Fibroblast of lung (primary cell): ENCODE measurements at regions not wholly inside any gene's neighbourhood (a gene's known extent, or its start where the extent isn't known, plus 50 kb on each side); places are given as distances from the start of the nearest gene placed in this dataset.
"Not testable (repeated sequence)": the region's sequence is repeated elsewhere in the genome, so short reads cannot be mapped to it uniquely, and the experiment has no call there.

Source experiments
- DNase-seq, 2 donors: peaks; one replicate each; pipeline versions ENCODE4 v3.0.0 to v3.0.0-alpha.2; 2010; ENCODE audit warnings: low read depth in 2 of 2
- H2AFZ ChIP-seq: 2 replicates; pipeline ENCODE4 v1.5.1; 2012; ENCODE audit warnings: low read length, control low read depth, inconsistent platforms
- H3K27ac ChIP-seq: 2 replicates; pipeline ENCODE4 v1.5.1; 2011; ENCODE audit warnings: low read length, control low read depth; ENCODE audit not compliant: insufficient read depth
- H3K27me3 ChIP-seq: 2 replicates; pipeline ENCODE4 v1.5.1; 2011; ENCODE audit warnings: mild to moderate bottlenecking, low read length; ENCODE audit not compliant: control insufficient read depth, insufficient read depth
- H3K36me3 ChIP-seq: 2 replicates; pipeline ENCODE4 v1.5.1; 2011; ENCODE audit warnings: low read length; ENCODE audit not compliant: control insufficient read depth, insufficient read depth
- H3K4me1 ChIP-seq: 2 replicates; pipeline ENCODE4 v1.5.1; 2011; ENCODE audit warnings: low read length; ENCODE audit not compliant: control insufficient read depth, insufficient read depth; ENCODE audit errors: extremely low read depth
- H3K4me2 ChIP-seq: 2 replicates; pipeline ENCODE4 v1.5.1; 2011; ENCODE audit warnings: low read length, control low read depth; ENCODE audit not compliant: insufficient read depth; ENCODE audit errors: extremely low read depth
- H3K4me3 ChIP-seq, 4 experiments: fragments of 200-600 bp in 1 of 4; sonication (generic) in 1 of 4; replicated peaks in 1 of 4; 2 replicates each; pipeline ENCODE4 v1.5.1; 2011 to 2016; ENCODE audit warnings: low read length in 4 of 4, low read depth in 3 of 4, mild to moderate bottlenecking in 3 of 4, control low read depth in 2 of 4, inconsistent platforms in 1 of 4, mixed read lengths in 1 of 4; ENCODE audit not compliant: insufficient read depth in 1 of 4; ENCODE audit errors: control extremely low read depth in 1 of 4
- H3K79me2 ChIP-seq: 2 replicates; pipeline ENCODE4 v1.5.1; 2012; ENCODE audit warnings: mild to moderate bottlenecking, low read length, inconsistent platforms; ENCODE audit not compliant: control insufficient read depth, insufficient read depth
- H3K9ac ChIP-seq: 2 replicates; pipeline ENCODE4 v1.5.1; 2011; ENCODE audit warnings: mild to moderate bottlenecking, low read length, control low read depth; ENCODE audit not compliant: insufficient read depth
- H3K9me3 ChIP-seq: 2 replicates; pipeline ENCODE4 v1.5.1; 2012; ENCODE audit warnings: low read depth, low read length; ENCODE audit not compliant: control insufficient read depth, insufficient read depth
- H4K20me1 ChIP-seq: 2 replicates; pipeline ENCODE4 v1.5.1; 2011; ENCODE audit warnings: low read length; ENCODE audit not compliant: control insufficient read depth, insufficient read depth; ENCODE audit errors: extremely low read depth
- CTCF ChIP-seq, 2 donors: IDR thresholded peaks in 1 of 2; conservative IDR thresholded peaks in 1 of 2; 1 replicate in 1 of 2; 2 replicates in 1 of 2; pipeline ENCODE4 v1.5.1; 2011 to 2012; ENCODE audit warnings: low read length in 2 of 2, control low read depth in 1 of 2, inconsistent platforms in 1 of 2, low read depth in 1 of 2, mild to moderate bottlenecking in 1 of 2
- EZH2 ChIP-seq: IDR thresholded peaks from 2 replicates; pipeline ENCODE4 v1.5.1; 2012; ENCODE audit warnings: low read length, control low read depth, mild to moderate bottlenecking; ENCODE audit errors: missing control alignments

- H3K4me2 ChIP-seq: no peak overlapping the region
- peak; percentile 32 to 51 for DNase-seq
- TF ChIP-seq CTCF (conservative IDR thresholded peaks at IDR 0.05 in 1 of 2, IDR thresholded peaks at IDR 0.05 in 1 of 2; ENCODE audit: low read depth in 1 of 2, low read length in 2 of 2): no peak
- TF ChIP-seq EZH2: no peak
Observed at GRCh38 chr6:44000164-44000842, 126.9 kb downstream of the MRPL14 start.

GRCh38 chr6:43999628-44000027 is 127.6 kb downstream of the MRPL14 start:
- Histone ChIP-seq H4K20me1 (no peaks in the 10 kb centered on the region), H3K27me3 (no peaks in the 10 kb centered on the region), H3K79me2 (no peaks in the 10 kb centered on the region), H3K9me3 (no peaks in the 10 kb centered on the region), H3K4me2 (no peak overlapping the region), H3K9ac (no peak overlapping the region), H3K36me3 (no peaks in the 10 kb centered on the region), H3K4me3 (no peak overlapping the region), H3K27ac (no peak overlapping the region), H3K4me1 (peaks cover 15% of the 10 kb centered on the region), H2AFZ (no peak overlapping the region)
- no peak for TF ChIP-seq EZH2
- no peak for TF ChIP-seq CTCF (conservative IDR thresholded peaks at IDR 0.05 in 1 of 2, IDR thresholded peaks at IDR 0.05 in 1 of 2; ENCODE audit: low read depth in 1 of 2, low read length in 2 of 2)
- no peak for DNase-seq

More at GRCh38 chr6:44000164-44000842, 126.9 kb downstream of the MRPL14 start:
- H3K4me1 ChIP-seq: peaks cover 19% of the 10 kb centered on the region
- H2AFZ ChIP-seq: peak overlapping the region; percentile 13
- no peaks in the 10 kb centered on the region for H3K27me3 ChIP-seq
- no peaks in the 10 kb centered on the region for H3K9me3 ChIP-seq
- H3K79me2 ChIP-seq: no peaks in the 10 kb centered on the region
- H3K27ac ChIP-seq: peak overlapping the region; percentile 8
- H3K9ac ChIP-seq: peak overlapping the region; percentile 30
- H4K20me1 ChIP-seq: no peaks in the 10 kb centered on the region
- no peaks in the 10 kb centered on the region for H3K36me3 ChIP-seq
- H3K4me3 ChIP-seq: no peak overlapping the region

- DNase-seq, H3K27ac ChIP-seq, H2AFZ ChIP-seq, H3K4me2 ChIP-seq, H3K36me3 ChIP-seq, H4K20me1 ChIP-seq, H3K27me3 ChIP-seq, H3K79me2 ChIP-seq, H3K9me3 ChIP-seq, H3K9ac ChIP-seq, H3K4me3 ChIP-seq: not testable (repeated sequence)
- peaks cover 12% of the 10 kb centered on the region for H3K4me1 ChIP-seq
Observed at GRCh38 chr6:43998592-43999243, 128.5 kb downstream of the MRPL14 start.

GRCh38 chr6:43997990-43998585 is 129.2 kb downstream of the MRPL14 start:
- H3K9me3 ChIP-seq, H2AFZ ChIP-seq, H3K79me2 ChIP-seq, H3K36me3 ChIP-seq, H3K27ac ChIP-seq, H4K20me1 ChIP-seq, H3K27me3 ChIP-seq, H3K4me3 ChIP-seq, H3K9ac ChIP-seq, DNase-seq, H3K4me2 ChIP-seq: not testable (repeated sequence)
- peaks cover 12% of the 10 kb centered on the region for H3K4me1 ChIP-seq
